IPS-20b (cell line): ENCODE measurements at regions not wholly inside any gene's neighbourhood (a gene's known extent, or its start where the extent isn't known, plus 50 kb on each side); places are given as distances from the start of the nearest gene placed in this dataset.

Experiments
- H3K27ac ChIP-seq: one replicate; pipeline ENCODE4 v1.5.1; 2013; ENCODE audit warnings: low read length
- H3K27me3 ChIP-seq: 2 replicates; pipeline ENCODE4 v1.6.1; 2013; ENCODE audit warnings: mild to moderate bottlenecking, low read length, inconsistent platforms; ENCODE audit not compliant: insufficient read depth
- H3K36me3 ChIP-seq: 2 replicates; pipeline ENCODE4 v1.6.1; 2013; ENCODE audit warnings: low read depth, mild to moderate bottlenecking, inconsistent platforms, low read length, moderate library complexity; ENCODE audit not compliant: insufficient read depth
- H3K4me1 ChIP-seq: 2 replicates; pipeline ENCODE4 v1.6.1; 2013; ENCODE audit warnings: mild to moderate bottlenecking, control low read depth, inconsistent platforms, low read length, moderate library complexity; ENCODE audit not compliant: insufficient read depth
- H3K4me3 ChIP-seq: 2 replicates; pipeline ENCODE4 v1.5.1; 2013; ENCODE audit warnings: mild to moderate bottlenecking, low read length, inconsistent platforms
- H3K9ac ChIP-seq: 2 replicates; pipeline ENCODE4 v1.6.1; 2013; ENCODE audit warnings: low read depth, mild to moderate bottlenecking, inconsistent platforms, low read length, moderate library complexity
- H3K9me3 ChIP-seq: 2 replicates; pipeline ENCODE4 v1.6.1; 2013; ENCODE audit warnings: mild to moderate bottlenecking, low read depth, low read length, inconsistent platforms; ENCODE audit not compliant: insufficient read depth

DNA sequence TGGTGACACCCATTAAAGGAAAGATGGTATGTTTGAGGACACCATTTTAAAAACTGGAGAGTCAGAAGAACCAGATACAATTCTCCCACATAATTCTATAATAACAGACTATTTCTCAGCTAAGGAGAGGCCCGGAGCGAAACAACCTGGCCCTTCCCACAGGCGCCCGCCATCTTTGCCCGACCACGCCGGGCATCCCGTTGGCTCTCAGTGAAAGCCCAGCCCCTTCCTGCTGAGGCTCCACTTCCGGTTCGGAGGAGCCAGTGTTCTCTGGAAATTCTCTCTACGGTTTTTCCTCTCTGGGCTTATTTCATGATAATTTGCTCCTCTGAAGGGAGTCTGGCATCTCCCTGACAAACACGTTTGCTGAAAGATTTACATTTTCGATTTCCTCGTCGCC is 175.7 kb downstream of the AXIN2 start:
- no peak overlapping the region for H3K27ac ChIP-seq
- H3K4me3 ChIP-seq = no peak overlapping the region
- H3K9ac ChIP-seq = no peak overlapping the region
- H3K4me1 ChIP-seq = no peaks in the 10 kb centered on the region
- H3K9me3 ChIP-seq = no peaks in the 10 kb centered on the region
- H3K27me3 ChIP-seq = no peaks in the 10 kb centered on the region
- H3K36me3 ChIP-seq = no peaks in the 10 kb centered on the region

DNA sequence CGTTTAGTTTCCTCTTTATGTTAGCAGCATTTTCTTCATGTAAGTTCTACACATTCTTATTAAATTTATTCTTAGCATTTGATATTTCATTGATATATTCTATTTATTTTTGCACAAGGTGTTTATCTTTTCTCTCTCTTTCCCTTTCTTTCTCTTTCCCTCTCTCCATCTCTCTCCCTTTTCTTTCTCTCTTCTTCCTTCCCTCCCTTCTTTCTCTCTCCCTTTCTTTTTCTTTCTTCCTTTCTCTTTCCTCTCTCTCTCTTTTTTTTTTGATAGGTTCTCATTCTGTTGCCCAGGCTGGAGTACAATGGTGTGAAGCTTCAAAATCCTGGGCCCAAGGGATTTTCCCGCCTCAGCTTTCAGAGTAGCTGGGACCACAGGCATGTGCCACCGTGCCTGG is 176.4 kb downstream of the AXIN2 start:
- no peak overlapping the region for H3K9ac ChIP-seq
- H3K27me3 ChIP-seq = no peaks in the 10 kb centered on the region
- H3K9me3 ChIP-seq = no peaks in the 10 kb centered on the region
- no peaks in the 10 kb centered on the region for H3K36me3 ChIP-seq
- H3K4me1 ChIP-seq = no peaks in the 10 kb centered on the region
- H3K27ac ChIP-seq = no peak overlapping the region
- no peak overlapping the region for H3K4me3 ChIP-seq

DNA sequence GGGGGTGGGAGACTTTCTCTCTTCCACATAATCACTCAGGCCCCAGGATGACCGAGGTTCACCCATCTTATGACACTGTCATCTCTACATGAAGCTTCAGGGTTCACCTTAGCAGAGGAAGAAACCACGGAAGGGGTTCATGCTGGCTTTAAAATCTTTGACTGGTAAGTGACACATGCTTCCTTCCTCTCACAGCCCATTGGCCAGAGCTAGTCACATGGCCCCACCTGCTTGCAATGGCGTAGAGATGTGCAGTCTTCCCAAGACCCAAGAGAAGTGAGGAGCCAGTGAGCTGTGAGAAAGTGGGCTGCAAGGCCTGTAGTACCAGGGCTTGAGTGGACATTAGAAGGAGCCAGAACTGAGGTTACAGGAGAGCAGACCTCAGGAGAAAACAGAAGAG is 180.3 kb downstream of the AXIN2 start:
- H3K4me3 ChIP-seq = no peak overlapping the region
- no peak overlapping the region for H3K9ac ChIP-seq
- H3K27me3 ChIP-seq = no peaks in the 10 kb centered on the region
- H3K36me3 ChIP-seq = no peaks in the 10 kb centered on the region
- no peaks in the 10 kb centered on the region for H3K4me1 ChIP-seq
- no peak overlapping the region for H3K27ac ChIP-seq
- no peaks in the 10 kb centered on the region for H3K9me3 ChIP-seq

DNA sequence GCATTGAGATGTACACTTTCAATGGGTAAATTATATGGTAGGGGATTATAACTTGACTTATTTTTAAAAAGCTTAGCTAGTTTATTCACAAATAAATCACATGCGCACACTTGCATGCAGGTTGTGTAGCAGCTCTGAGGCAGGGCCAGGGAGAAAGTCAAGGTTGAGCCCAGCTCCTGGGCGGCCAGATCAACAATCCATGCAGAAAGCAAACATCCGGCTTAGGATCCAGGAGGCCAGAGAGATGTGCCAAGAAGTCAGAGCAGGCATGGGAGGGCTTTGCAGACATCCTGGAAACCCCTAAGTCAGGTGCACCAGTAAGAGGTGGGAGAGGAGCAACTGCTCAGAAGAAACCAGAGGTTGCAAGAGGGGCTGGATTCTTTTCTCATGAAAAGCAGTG is 186.5 kb downstream of the AXIN2 start:
- no peaks in the 10 kb centered on the region for H3K9me3 ChIP-seq
- H3K27ac ChIP-seq = no peak overlapping the region
- no peaks in the 10 kb centered on the region for H3K4me1 ChIP-seq
- no peak overlapping the region for H3K9ac ChIP-seq
- H3K36me3 ChIP-seq = no peaks in the 10 kb centered on the region
- no peaks in the 10 kb centered on the region for H3K27me3 ChIP-seq
- no peak overlapping the region for H3K4me3 ChIP-seq

DNA sequence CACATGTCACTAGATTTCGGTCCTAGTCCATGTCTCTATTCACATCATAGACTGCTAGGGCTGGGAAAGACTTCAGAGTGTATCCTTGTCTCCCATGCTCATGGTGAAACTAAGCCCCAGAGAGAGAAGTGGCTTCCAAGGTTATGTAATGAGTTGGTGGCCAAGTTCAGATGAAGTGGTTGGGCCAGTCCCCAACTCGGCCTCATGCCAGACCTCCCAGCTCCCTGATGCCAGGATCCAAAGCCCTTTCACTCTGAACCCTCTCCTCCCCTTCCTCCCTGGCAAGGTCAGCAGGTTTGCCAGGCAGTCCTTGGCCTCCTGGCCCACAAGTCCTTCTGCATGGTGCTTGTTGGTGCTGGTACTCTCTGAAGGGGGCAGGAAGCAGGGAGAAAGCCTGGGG is 189.7 kb downstream of the AXIN2 start:
- no peaks in the 10 kb centered on the region for H3K36me3 ChIP-seq

DNA sequence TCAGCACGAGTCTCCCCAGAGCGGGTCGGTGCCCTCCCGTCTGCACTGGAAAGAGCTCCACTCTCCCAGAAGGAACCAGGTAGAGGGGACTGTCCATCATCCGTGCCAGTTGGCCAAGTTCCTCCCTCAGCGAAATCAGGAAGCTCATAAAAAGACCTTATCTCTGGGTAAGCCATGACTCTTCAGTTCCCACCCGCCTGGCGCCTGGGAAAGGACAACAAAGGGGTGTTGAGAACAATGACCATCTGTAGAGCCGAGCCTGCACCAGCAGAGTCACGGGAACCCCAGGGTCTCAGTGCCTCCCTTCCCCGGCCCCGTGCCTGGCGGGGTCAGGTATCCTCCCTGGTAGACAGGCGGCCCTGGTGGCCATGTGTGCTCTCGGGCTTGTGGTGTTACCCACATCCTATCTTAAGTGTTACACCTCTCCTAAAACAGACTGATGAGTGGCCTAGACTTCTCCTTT is 190.7 kb downstream of the AXIN2 start:
- Histone ChIP-seq H3K9me3 (no peaks in the 10 kb centered on the region), H3K4me3 (no peak overlapping the region), H3K9ac (no peak overlapping the region), H3K36me3 (no peaks in the 10 kb centered on the region), H3K27me3 (no peaks in the 10 kb centered on the region), H3K27ac (no peak overlapping the region), H3K4me1 (no peaks in the 10 kb centered on the region)

More for the DNA sequence above, 189.7 kb downstream of the AXIN2 start:
- no peak overlapping the region for H3K9ac ChIP-seq
- no peak overlapping the region for H3K4me3 ChIP-seq
- H3K27ac ChIP-seq = no peak overlapping the region
- H3K27me3 ChIP-seq = no peaks in the 10 kb centered on the region
- no peaks in the 10 kb centered on the region for H3K4me1 ChIP-seq
- no peaks in the 10 kb centered on the region for H3K9me3 ChIP-seq

DNA sequence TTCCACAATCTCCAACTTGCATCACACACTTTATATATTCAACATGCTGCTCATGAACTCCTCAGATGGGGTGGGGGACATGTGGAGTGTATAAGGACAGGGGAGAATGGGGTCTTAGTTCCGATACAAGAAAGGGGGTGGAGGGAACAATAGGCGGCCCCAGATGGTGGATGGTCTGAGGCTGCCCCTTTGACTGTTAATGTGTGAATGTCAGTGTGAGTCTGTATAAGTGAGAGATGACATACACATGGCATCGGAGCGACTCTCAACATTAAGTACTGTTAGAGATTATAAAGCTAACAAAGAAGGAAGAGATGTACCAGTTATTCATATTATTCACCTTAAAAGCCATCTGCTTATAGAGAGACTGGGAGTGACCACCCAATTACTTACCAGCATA is 193.1 kb downstream of the AXIN2 start:
- Histone ChIP-seq H3K4me1 (no peaks in the 10 kb centered on the region), H3K36me3 (no peaks in the 10 kb centered on the region), H3K9me3 (no peaks in the 10 kb centered on the region), H3K4me3 (no peak overlapping the region), H3K9ac (no peak overlapping the region), H3K27ac (no peak overlapping the region), H3K27me3 (no peaks in the 10 kb centered on the region)

DNA sequence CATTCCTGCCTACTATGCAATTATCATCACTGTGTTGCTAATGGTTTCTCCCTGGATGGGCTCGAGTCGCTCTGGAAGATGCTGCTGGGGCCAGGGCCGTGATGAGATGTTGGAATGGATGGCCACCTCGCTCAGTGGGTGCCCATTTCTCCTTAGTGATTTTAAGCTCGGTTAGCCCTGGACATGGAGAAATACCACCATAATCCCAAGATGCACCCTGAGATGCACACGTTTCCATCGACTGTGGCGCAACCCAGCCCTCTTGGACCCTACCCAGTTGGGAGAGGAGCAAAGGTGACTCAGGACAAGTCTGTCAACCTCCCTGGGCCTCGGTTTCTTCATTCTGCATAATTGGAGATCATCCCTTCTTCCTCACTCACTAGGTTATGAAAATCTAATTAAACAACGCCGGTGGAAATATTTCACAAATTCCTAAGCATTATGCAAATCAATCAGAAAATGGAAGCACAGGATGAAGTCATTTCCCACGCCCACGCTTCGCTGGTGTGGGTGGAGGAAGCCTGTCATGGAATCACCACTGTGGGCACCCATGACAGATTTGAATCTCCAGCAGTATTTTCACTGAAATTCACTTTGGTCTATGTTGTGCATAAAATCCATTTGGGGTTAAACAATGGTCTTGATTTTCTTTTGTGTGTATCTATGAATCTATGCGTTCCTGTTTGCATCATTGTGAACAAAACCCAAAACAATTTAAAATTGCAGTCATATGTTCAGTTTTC is 195.2 kb downstream of the AXIN2 start:
- H3K9ac ChIP-seq = no peak overlapping the region
- H3K36me3 ChIP-seq = no peaks in the 10 kb centered on the region
- no peaks in the 10 kb centered on the region for H3K4me1 ChIP-seq
- no peak overlapping the region for H3K27ac ChIP-seq
- no peak overlapping the region for H3K4me3 ChIP-seq
- H3K27me3 ChIP-seq = no peaks in the 10 kb centered on the region
- H3K9me3 ChIP-seq = no peaks in the 10 kb centered on the region

DNA sequence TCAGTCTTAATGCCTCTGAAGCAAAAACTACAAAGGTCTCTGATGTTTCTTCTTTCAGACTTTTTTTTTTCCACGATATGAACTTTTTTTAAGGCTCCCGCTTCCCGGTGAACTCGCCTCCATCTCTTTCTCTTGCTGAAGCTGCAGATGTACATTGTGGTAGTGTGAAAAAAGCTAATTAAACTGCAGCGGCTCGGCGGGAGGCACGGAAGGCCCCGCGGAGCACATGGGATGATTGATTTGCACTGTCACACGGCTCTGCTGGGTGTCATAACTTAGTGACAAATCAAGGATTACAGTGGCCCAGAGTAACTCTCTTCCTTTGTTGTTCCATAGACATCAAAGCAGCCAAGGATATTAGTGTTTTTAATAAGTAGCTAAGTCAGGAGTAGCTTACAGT is 196.3 kb downstream of the AXIN2 start:
- Histone ChIP-seq H3K36me3 (no peaks in the 10 kb centered on the region), H3K27ac (no peak overlapping the region), H3K4me3 (no peak overlapping the region), H3K27me3 (no peaks in the 10 kb centered on the region), H3K9ac (no peak overlapping the region), H3K9me3 (no peaks in the 10 kb centered on the region), H3K4me1 (no peaks in the 10 kb centered on the region)

DNA sequence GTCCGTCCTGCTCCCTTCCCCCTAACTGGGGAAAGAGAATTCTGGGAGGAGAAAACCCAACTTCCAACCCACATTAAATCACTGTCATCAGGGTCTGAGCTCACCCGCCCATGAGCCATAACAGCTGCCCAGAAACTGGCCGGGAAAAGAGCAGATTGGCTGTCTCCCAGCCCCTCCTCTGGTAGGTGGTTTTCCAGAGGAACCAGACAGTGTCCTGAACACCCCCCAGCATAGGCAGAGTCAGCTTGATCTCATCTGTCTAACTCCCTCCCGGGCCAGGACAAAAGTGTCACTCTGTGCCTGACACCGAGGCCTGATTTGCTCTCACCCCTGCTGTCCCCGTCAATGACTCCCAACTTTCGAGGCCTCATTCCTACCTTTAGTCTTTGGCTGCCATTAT is 197.0 kb downstream of the AXIN2 start:
- no peak overlapping the region for H3K27ac ChIP-seq
- no peaks in the 10 kb centered on the region for H3K36me3 ChIP-seq
- no peak overlapping the region for H3K9ac ChIP-seq
- H3K27me3 ChIP-seq = no peaks in the 10 kb centered on the region
- H3K4me1 ChIP-seq = no peaks in the 10 kb centered on the region
- H3K4me3 ChIP-seq = no peak overlapping the region
- no peaks in the 10 kb centered on the region for H3K9me3 ChIP-seq

DNA sequence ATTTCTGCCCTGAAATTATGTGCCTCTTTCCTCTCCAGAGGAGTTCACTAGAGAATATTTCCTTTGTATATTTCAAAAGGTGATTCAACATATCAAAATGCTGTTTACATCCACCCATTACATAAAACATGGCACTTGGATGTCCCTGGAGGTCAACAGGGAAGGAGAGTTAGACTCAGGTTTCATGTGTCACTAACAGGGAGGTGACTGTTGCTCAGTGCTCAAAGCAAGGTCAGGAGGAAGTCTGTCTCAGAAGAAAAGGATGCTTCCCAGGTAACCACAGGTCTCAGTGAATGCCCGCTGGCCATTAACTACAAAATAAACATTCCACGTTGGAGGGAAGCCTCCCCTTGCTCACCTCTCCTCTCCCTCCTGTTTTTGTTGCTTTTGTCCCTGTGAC is 198.6 kb downstream of the AXIN2 start:
- Histone ChIP-seq H3K36me3 (no peaks in the 10 kb centered on the region), H3K27me3 (no peaks in the 10 kb centered on the region), H3K9ac (no peak overlapping the region), H3K4me3 (no peak overlapping the region), H3K27ac (no peak overlapping the region), H3K4me1 (no peaks in the 10 kb centered on the region; the same call in 1 of the 2 replicates), H3K9me3 (no peaks in the 10 kb centered on the region)

DNA sequence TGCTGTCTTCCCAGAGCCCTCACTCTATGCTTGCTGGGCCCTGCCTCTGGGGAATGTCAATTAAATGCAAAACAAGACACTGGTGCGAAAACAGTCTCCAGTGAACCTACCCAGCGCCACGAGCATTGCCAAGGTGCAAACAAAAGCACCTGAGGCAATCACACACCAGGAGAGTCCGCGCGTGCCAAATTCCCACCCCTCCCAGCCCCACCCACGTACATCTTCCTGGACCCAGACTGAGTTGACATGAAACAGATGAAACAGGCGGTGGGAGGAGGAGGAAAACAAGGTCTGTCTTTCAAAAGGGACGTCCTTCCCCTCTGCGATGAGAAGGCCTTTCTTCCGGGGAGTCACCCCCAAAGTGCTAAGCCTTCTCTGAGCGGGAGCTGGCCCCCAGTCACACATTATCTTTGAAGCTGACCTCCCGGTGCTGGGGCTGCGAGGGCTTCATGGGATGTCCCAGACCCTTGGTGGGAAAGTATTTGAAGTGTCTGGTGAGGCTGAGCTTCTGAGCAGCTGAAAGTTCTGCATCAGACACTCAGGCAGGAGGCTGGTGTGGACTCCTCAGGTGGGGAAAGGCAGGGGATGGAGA is 200.4 kb downstream of the AXIN2 start:
- H3K27ac ChIP-seq = no peak overlapping the region
- H3K9ac ChIP-seq = no peak overlapping the region
- H3K27me3 ChIP-seq = no peaks in the 10 kb centered on the region
- H3K9me3 ChIP-seq = no peaks in the 10 kb centered on the region
- no peaks in the 10 kb centered on the region for H3K36me3 ChIP-seq
- no peak overlapping the region for H3K4me3 ChIP-seq
- H3K4me1 ChIP-seq = no peaks in the 10 kb centered on the region; the same call in 1 of the 2 replicates
